Heart left ventricle (tissue), 13 donors: ENCODE measurements at regions not wholly inside any gene's neighbourhood (a gene's known extent, or its start where the extent isn't known, plus 50 kb on each side); places are given as distances from the start of the nearest gene placed in this dataset.

Source experiments
- POLR2A ChIP-seq, 2 donors: fragments of 450-650 bp; IDR thresholded peaks; one replicate each; pipeline ENCODE4 v1.6.1; 2017; ENCODE audit warnings: antibody characterized with exemption in 2 of 2, mild to moderate bottlenecking in 2 of 2, moderate library complexity in 2 of 2
- TF ChIP-seq, protein P1 (sequence below), 12 donors: fragments of 200-600 bp; sonication (generic) in 4 of 12; IDR thresholded peaks; one replicate each; pipeline versions ENCODE4 v1.5.0 to v1.8.0; 2018 to 2022; ENCODE audit warnings: antibody characterized with exemption in 12 of 12, mild to moderate bottlenecking in 5 of 12
- donor health status: ischemic (EF 13 %, LVEDD 7.1; RV severe dilation, severe dysfunction).
- donor health status: DM: no; HTN: yes; CAD: no.
- donor health status: DM: no; HTN: no; CAD: no.
- donor health status: ischemic (EF 25% LVEDD 6.9; RV normal size, moderate dysfunction).
- donor health status: ischemic (EF 25% LVEDD 5.7; RV mildly dilated, moderate dysfunction).
- donor health status: ischemic (EF 35%, LVEDD 5.7; RV mildly dilated, moderate dysfunction).
- donor health status: nonischemic (EF 11% LVEDD 7.7; RV severe dilation, severe dysfunction).
- donor health status: DM: yes; HTN: yes; CAD: no.
- donor health status: PGD.
- donor health status: ischemic (EF 29% LVEDD 5.4; RV normal size, mild dysfunction).
- donor health status: nonischemic (EF 23%, LVEDD 6.1; RV moderate dilation, normal function).

GRCh38 chr6:105545228-105545920, 142.5 kb upstream of the PREP start:
- TF ChIP-seq, protein P1, sequence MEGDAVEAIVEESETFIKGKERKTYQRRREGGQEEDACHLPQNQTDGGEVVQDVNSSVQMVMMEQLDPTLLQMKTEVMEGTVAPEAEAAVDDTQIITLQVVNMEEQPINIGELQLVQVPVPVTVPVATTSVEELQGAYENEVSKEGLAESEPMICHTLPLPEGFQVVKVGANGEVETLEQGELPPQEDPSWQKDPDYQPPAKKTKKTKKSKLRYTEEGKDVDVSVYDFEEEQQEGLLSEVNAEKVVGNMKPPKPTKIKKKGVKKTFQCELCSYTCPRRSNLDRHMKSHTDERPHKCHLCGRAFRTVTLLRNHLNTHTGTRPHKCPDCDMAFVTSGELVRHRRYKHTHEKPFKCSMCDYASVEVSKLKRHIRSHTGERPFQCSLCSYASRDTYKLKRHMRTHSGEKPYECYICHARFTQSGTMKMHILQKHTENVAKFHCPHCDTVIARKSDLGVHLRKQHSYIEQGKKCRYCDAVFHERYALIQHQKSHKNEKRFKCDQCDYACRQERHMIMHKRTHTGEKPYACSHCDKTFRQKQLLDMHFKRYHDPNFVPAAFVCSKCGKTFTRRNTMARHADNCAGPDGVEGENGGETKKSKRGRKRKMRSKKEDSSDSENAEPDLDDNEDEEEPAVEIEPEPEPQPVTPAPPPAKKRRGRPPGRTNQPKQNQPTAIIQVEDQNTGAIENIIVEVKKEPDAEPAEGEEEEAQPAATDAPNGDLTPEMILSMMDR (IDR thresholded peaks at IDR 0.05): no peak
- TF ChIP-seq POLR2A (IDR thresholded peaks at IDR 0.05): no peak
